GM12864 (cell line): ENCODE measurements at regions not wholly inside any gene's neighbourhood (a gene's known extent, or its start where the extent isn't known, plus 50 kb on each side); places are given as distances from the start of the nearest gene placed in this dataset.

Experiments
- DNase-seq: peaks from one replicate; pipeline ENCODE4 v3.0.0-alpha.2; 2011; ENCODE audit warnings: low read depth
- H3K4me3 ChIP-seq: 2 replicates; pipeline ENCODE4 v1.5.1; 2011; ENCODE audit warnings: mild to moderate bottlenecking, low read depth, low read length, control low read depth
- CTCF ChIP-seq: IDR thresholded peaks from 2 replicates; pipeline ENCODE4 v1.5.1; 2011; ENCODE audit warnings: low read depth, mild to moderate bottlenecking, moderate library complexity, low read length, control low read depth, inconsistent platforms; ENCODE audit errors: missing control alignments

GRCh38 chr6:139800837-139801236, 426.4 kb upstream of the CITED2 start:
- H3K4me3 ChIP-seq = no peak overlapping the region
- no peak for TF ChIP-seq CTCF
- no peak for DNase-seq

GRCh38 chr6:139790527-139790926, 416.1 kb upstream of the CITED2 start:
- TF ChIP-seq CTCF = no peak
- no peak for DNase-seq
- H3K4me3 ChIP-seq = no peak overlapping the region

GRCh38 chr6:139784222-139784769, 409.8 kb upstream of the CITED2 start:
- no peak overlapping the region for H3K4me3 ChIP-seq
- TF ChIP-seq CTCF = no peak
- no peak for DNase-seq

- no peak for DNase-seq
- TF ChIP-seq CTCF = no peak
- H3K4me3 ChIP-seq = no peak overlapping the region
Observed at GRCh38 chr6:139779988-139780774, 405.7 kb upstream of the CITED2 start.

GRCh38 chr6:139778688-139779087, 404.2 kb upstream of the CITED2 start:
- no peak overlapping the region for H3K4me3 ChIP-seq
- DNase-seq = no peak
- no peak for TF ChIP-seq CTCF

GRCh38 chr6:139778106-139778505, 403.7 kb upstream of the CITED2 start:
- H3K4me3 ChIP-seq = no peak overlapping the region
- TF ChIP-seq CTCF = no peak
- no peak for DNase-seq
